Adrenal gland (tissue), 9 donors: ENCODE measurements at regions not wholly inside any gene's neighbourhood (a gene's known extent, or its start where the extent isn't known, plus 50 kb on each side); places are given as distances from the start of the nearest gene placed in this dataset.

Experiments used
- DNase-seq, 7 donors: peaks; one replicate each; pipeline ENCODE4 v3.0.0-alpha.2; 2019 to 2020
- H3K27ac ChIP-seq, 5 donors: fragments of 200-600 bp; sonication (generic) in 4 of 5; 1 replicate in 3 of 5; 2 replicates in 2 of 5; pipeline versions ENCODE4 v1.5.1 to v1.8.0; 2016 to 2020; ENCODE audit warnings: mild to moderate bottlenecking in 1 of 5
- H3K27me3 ChIP-seq: fragments of 200-600 bp; 2 replicates; pipeline ENCODE4 v1.8.0; 2021
- H3K36me3 ChIP-seq, 2 donors: fragments of 200-600 bp; replicated peaks in 1 of 2; 1 replicate in 1 of 2; 2 replicates in 1 of 2; pipeline versions ENCODE4 v1.5.1 to v1.8.0; 2018 to 2022
- H3K4me1 ChIP-seq, 2 donors: fragments of 200-600 bp; replicated peaks in 1 of 2; 1 replicate in 1 of 2; 2 replicates in 1 of 2; pipeline versions ENCODE4 v1.5.1 to v1.8.0; 2018 to 2021
- H3K4me3 ChIP-seq, 4 donors: fragments of 200-600 bp; sonication (generic) in 3 of 4; one replicate each; pipeline ENCODE4 v1.5.1; 2016 to 2018
- H3K9me3 ChIP-seq, 3 donors: fragments of 200-600 bp; sonication (generic) in 1 of 3; replicated peaks in 1 of 3; 1 replicate in 2 of 3; 2 replicates in 1 of 3; pipeline versions ENCODE4 v1.5.1 to v1.8.0; 2016 to 2021
- POLR2A ChIP-seq, 2 donors: fragments of 450-650 bp; IDR thresholded peaks; one replicate each; pipeline ENCODE4 v1.6.1; 2017; ENCODE audit warnings: antibody characterized with exemption in 2 of 2, mild to moderate bottlenecking in 2 of 2, moderate library complexity in 1 of 2
- WGBS, 4 donors: extraction: QIAGEN DNeasy Blood & Tissue Kit in 2 of 4; methylation state at CpG; one replicate each; pipeline versions ENCODE4 v1.1.5 to v1.1.7; 2013 to 2017; 5-methylcytosine and 5-hydroxymethylcytosine counted together
- intact Hi-C, 2 donors: fragments of 100-400 bp; cut with DNase I; formaldehyde crosslinking; loops; one replicate each; pipeline versions ENCODE4 v1.14.1 to v1.15.0; 2022 to 2023
- TF ChIP-seq, protein P1 (sequence below), 6 experiments: fragments of 450-650 bp in 4 of 6; fragments of 200-600 bp in 2 of 6; sonication (generic) in 1 of 6; IDR thresholded peaks; 1 replicate in 5 of 6; 2 replicates in 1 of 6; pipeline versions ENCODE4 v1.5.1 to v1.8.0; 2016 to 2021; ENCODE audit warnings: antibody characterized with exemption in 6 of 6, mild to moderate bottlenecking in 2 of 6, moderate library complexity in 1 of 6
- donor health status: healthy with polysubstance abuse.
- donor health status: Bipolar disorder and iron deficiency.
- donor health status: DM: yes; HTN: yes; CAD: no.
- donor health status: DM: no; HTN: no; CAD: no.
- donor health status: DM: no; HTN: no; CAD: no.

DNA sequence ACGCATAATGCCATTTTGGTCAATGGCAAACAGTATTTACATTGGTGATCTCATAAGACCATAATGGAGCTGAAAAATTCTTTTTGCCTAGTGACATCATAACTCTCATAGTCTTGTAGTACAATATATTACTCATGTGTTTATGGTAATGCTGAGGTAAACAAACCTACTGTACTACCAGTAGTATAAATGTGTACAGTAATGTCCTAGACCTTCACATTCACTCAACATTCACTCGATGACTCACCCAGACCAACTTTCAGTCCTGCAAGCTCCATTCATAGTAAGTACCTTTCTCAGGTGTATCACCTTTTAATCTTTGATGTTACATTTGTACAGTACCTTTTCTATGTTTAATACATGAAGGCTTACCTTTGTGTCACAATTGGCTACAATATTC lies 558.2 kb upstream of the PIK3C3 start:
- DNase-seq, result no peak
- TF ChIP-seq POLR2A (IDR thresholded peaks at IDR 0.05), result no peak
- TF ChIP-seq, protein P1, sequence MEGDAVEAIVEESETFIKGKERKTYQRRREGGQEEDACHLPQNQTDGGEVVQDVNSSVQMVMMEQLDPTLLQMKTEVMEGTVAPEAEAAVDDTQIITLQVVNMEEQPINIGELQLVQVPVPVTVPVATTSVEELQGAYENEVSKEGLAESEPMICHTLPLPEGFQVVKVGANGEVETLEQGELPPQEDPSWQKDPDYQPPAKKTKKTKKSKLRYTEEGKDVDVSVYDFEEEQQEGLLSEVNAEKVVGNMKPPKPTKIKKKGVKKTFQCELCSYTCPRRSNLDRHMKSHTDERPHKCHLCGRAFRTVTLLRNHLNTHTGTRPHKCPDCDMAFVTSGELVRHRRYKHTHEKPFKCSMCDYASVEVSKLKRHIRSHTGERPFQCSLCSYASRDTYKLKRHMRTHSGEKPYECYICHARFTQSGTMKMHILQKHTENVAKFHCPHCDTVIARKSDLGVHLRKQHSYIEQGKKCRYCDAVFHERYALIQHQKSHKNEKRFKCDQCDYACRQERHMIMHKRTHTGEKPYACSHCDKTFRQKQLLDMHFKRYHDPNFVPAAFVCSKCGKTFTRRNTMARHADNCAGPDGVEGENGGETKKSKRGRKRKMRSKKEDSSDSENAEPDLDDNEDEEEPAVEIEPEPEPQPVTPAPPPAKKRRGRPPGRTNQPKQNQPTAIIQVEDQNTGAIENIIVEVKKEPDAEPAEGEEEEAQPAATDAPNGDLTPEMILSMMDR (IDR thresholded peaks at IDR 0.05), result no peak
- intact Hi-C loops, result no loop called here
- no peaks in the 10 kb centered on the region for H3K27me3 ChIP-seq
- H3K9me3 ChIP-seq, result no peaks in the 10 kb centered on the region
- 83 to 92% (median 90%) methylated on average over 2 of the region's 2 CpGs for WGBS, 4 donors
- no peaks in the 10 kb centered on the region for H3K36me3 ChIP-seq
- H3K4me3 ChIP-seq, result no peak overlapping the region
- H3K4me1 ChIP-seq, result no peaks in the 10 kb centered on the region
- no peak overlapping the region for H3K27ac ChIP-seq

DNA sequence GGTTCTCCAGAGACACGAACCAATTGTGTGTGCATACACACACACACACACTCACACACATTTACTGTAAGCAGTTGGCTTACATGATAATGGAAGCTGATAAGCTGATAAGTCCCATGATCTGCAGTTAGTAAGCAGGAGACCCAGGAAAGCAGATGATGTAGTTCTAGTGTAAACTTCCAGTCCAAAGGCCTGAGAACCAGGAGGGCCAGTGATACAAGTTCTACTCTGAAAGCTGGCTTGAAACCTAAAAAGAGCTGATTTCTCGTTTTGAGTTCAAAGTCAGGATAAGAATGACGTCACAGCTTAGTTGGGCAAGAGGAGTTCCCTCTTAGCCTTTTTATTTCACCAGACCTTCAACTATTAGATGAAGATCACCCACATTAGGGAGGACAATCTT lies 558.8 kb upstream of the PIK3C3 start:
- Histone ChIP-seq H3K27ac (no peak overlapping the region), H3K36me3 (no peaks in the 10 kb centered on the region), H3K27me3 (no peaks in the 10 kb centered on the region), H3K9me3 (no peaks in the 10 kb centered on the region), H3K4me3 (no peak overlapping the region), H3K4me1 (no peaks in the 10 kb centered on the region)
- intact Hi-C loops, result no loop called here
- DNase-seq, result no peak
- TF ChIP-seq, protein P1 (IDR thresholded peaks at IDR 0.05), result no peak
- no peak for TF ChIP-seq POLR2A (IDR thresholded peaks at IDR 0.05)
- WGBS, 4 donors, result 60 to 66% (median 62%) methylated on average over 3 of the region's 3 CpGs

DNA sequence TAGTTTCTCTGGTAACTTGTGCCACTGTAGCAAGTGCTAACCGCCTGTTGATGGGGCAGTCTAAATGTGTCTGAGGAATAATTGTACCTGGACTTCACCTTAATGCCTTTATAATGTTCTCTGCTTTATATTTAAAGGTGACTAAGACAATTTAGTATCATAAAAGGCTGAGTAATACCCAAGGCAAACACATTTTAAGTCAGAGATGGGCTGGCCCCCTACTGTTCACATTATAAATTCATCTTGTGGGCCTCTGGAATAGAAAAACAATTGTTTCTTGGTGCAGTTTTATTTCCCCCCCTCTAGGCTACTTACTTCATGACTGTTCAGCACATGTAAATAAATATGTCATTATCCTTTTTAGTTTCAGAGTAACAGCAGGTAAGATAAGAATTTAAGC lies 559.3 kb upstream of the PIK3C3 start:
- H3K4me3 ChIP-seq, result no peak overlapping the region
- no peaks in the 10 kb centered on the region for H3K27me3 ChIP-seq
- TF ChIP-seq, protein P1 (IDR thresholded peaks at IDR 0.05), result no peak
- no peak for TF ChIP-seq POLR2A (IDR thresholded peaks at IDR 0.05)
- WGBS, 4 donors, result 59 to 95% (median 93%) methylated on average over 1 of the region's 1 CpG
- DNase-seq, result no peak
- no peaks in the 10 kb centered on the region for H3K4me1 ChIP-seq
- intact Hi-C loops, result no loop called here
- H3K9me3 ChIP-seq, result no peaks in the 10 kb centered on the region
- H3K36me3 ChIP-seq, result no peaks in the 10 kb centered on the region
- H3K27ac ChIP-seq, result no peak overlapping the region

DNA sequence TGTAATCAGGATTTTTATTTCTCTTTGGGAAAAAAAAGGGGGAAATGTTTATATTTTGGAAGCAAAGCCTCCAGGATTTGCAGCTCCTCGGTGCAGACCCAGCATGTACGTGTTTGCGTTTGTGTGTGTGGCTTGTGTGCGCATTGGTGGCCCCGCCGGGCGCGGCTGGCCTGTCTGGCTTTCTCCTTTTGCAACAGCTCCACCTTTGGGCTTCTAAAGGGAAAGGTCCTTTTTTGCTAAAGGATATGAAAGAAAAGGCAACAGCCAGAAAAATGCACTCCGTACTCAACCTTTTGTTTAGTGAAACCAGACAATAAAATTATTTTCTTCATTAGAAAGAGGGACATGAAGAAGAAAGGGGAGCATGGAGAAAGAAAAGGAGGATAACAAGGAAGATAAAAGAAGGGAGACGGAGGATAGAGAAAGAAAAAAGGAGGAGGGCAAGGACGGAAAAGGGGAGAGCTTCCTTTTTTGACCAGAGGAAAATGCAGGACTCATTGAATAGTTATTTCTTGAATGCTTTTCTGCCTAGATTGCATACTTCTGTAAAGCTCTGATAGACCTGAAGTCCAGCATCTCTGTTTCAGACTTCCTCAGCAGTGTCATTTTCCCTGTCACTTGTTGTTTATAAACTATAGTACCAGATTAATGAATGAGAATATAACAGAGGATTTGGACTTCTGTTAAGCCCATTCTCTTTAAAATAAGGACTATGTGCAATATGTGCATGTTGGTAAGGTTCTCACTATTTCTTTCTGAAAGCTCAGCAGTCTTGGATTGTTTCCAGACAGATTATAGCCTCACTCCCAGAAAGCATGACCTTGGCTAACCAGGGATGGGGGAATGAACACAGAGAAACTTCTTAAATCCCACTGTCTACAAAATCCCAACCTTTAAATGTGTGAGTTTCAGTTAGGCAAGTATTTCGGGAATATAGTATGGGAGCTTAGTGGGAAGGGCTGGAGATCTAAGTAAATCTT lies 563.1 kb upstream of the PIK3C3 start:
- H3K27me3 ChIP-seq, result no peaks in the 10 kb centered on the region
- H3K27ac ChIP-seq, result no peak overlapping the region
- WGBS, 4 donors, result 4 to 7% (median 6%) methylated on average over 12 of the region's 12 CpGs
- H3K36me3 ChIP-seq, result no peaks in the 10 kb centered on the region
- intact Hi-C loops, result no loop called here
- H3K4me3 ChIP-seq, result no peak overlapping the region
- TF ChIP-seq, protein P1 (IDR thresholded peaks at IDR 0.05), result peak; percentile 27 to 52 (median 38)
- TF ChIP-seq POLR2A (IDR thresholded peaks at IDR 0.05), result no peak
- H3K9me3 ChIP-seq, result no peaks in the 10 kb centered on the region
- peak; percentile 31 to 71 (median 39) for DNase-seq
- no peaks in the 10 kb centered on the region for H3K4me1 ChIP-seq
